HepG2 (cell line): ENCODE measurements at regions not wholly inside any gene's neighbourhood (a gene's known extent, or its start where the extent isn't known, plus 50 kb on each side); places are given as distances from the start of the nearest gene placed in this dataset.

ENCODE experiments used
- ATAC-seq: fragments of 200-7000 bp; cut with Tn5 transposase; 3 replicates; pipeline ENCODE4 v1.9.1; 2020; ENCODE audit warnings: mild to moderate bottlenecking, moderate library complexity
- BruUV-seq: library from RNA; stranded (reverse); fragments of 400-500 nt; replicated peaks from 2 replicates; lab custom pipeline; 2021; lab: Mats Ljungman, UMichigan
- CTCF ChIA-PET: fragments of 300-600 bp; formaldehyde crosslinking; extraction: SDS; loops from one replicate; lab custom pipeline; 2021; ENCODE audit warnings: low total read pairs, inconsistent platforms, low intra/inter-chr PET ratio; lab: Yijun Ruan, JAX
- POLR2A ChIA-PET: fragments of 350-600 bp; sonication (Branson Sonifier 250); formaldehyde crosslinking; loops from one replicate; lab custom pipeline; 2020; ENCODE audit warnings: antibody characterized with exemption, inconsistent platforms; lab: Yijun Ruan, JAX
- DNase-seq: peaks from one replicate; pipeline ENCODE4 v3.0.0-alpha.2; 2015; ENCODE audit warnings: low spot score
- FAIRE-seq: peaks from 3 replicates; lab custom pipeline; 2011; peaks lifted over from hg19 to GRCh38; lab: Jason Lieb, UNC
- H2AFZ ChIP-seq: one replicate; pipeline ENCODE4 v1.6.1; 2011; ENCODE audit warnings: low read length, inconsistent platforms
- H3K27ac ChIP-seq: fragments of 300-600 bp; 3 replicates; pipeline ENCODE4 v1.8.0; 2011; ENCODE audit warnings: mixed run types, mild to moderate bottlenecking, mixed read lengths, low read length, inconsistent platforms; ENCODE audit not compliant: insufficient read depth; ENCODE audit errors: extremely low read length
- H3K27me3 ChIP-seq, 2 experiments: fragments of 200-600 bp in 1 of 2; 2 replicates in 1 of 2; 3 replicates in 1 of 2; pipeline versions ENCODE4 v1.6.0 to v1.8.0; 2011; ENCODE audit warnings: low read length in 2 of 2, mild to moderate bottlenecking in 2 of 2, moderate library complexity in 2 of 2, inconsistent platforms in 1 of 2; ENCODE audit not compliant: insufficient read depth in 2 of 2, control insufficient read depth in 1 of 2
- H3K36me3 ChIP-seq, 2 experiments: fragments of 200-600 bp in 1 of 2; replicated peaks in 1 of 2; 2 replicates in 1 of 2; 3 replicates in 1 of 2; pipeline versions ENCODE4 v1.5.1 to v1.8.0; 2011; ENCODE audit warnings: low read length in 2 of 2, inconsistent platforms in 1 of 2; ENCODE audit not compliant: insufficient read depth in 2 of 2, control insufficient read depth in 1 of 2
- H3K4me1 ChIP-seq: 2 replicates; pipeline ENCODE4 v1.5.1; 2012; ENCODE audit warnings: low read length, inconsistent platforms; ENCODE audit not compliant: insufficient read depth
- H3K4me2 ChIP-seq: 2 replicates; pipeline ENCODE4 v1.6.0; 2011; ENCODE audit warnings: low read depth, low read length, inconsistent platforms
- H3K4me3 ChIP-seq, 3 experiments: fragments of 200-600 bp in 1 of 3; sonication (generic), shearing (Covaris generic) in 1 of 3; replicated peaks in 1 of 3; 2 replicates each; pipeline ENCODE4 v1.5.1; 2011 to 2016; ENCODE audit warnings: low read length in 3 of 3, inconsistent platforms in 2 of 3, low read depth in 2 of 3, mild to moderate bottlenecking in 2 of 3, control low read depth in 1 of 3, mixed read lengths in 1 of 3; ENCODE audit not compliant: insufficient read depth in 1 of 3
- H3K79me2 ChIP-seq: one replicate; pipeline ENCODE4 v1.6.1; 2011; ENCODE audit warnings: low read length, inconsistent platforms; ENCODE audit not compliant: insufficient read depth
- H3K9ac ChIP-seq: 2 replicates; pipeline ENCODE4 v1.6.0; 2011; ENCODE audit warnings: mild to moderate bottlenecking, low read depth, low read length, inconsistent platforms; ENCODE audit not compliant: insufficient read depth
- H3K9me3 ChIP-seq: 2 replicates; pipeline ENCODE4 v1.5.1; 2012; ENCODE audit warnings: mild to moderate bottlenecking, low read length
- H4K20me1 ChIP-seq: 2 replicates; pipeline ENCODE4 v1.6.0; 2011; ENCODE audit warnings: inconsistent platforms, mild to moderate bottlenecking, low read length, moderate library complexity; ENCODE audit not compliant: insufficient read depth
- ARNT ChIP-seq: fragments of 450-650 bp; IDR thresholded peaks from 2 replicates; pipeline ENCODE4 v1.6.1; 2017
- DR1 ChIP-seq: sonication (generic); formaldehyde crosslinking; IDR thresholded peaks from 2 replicates; pipeline ENCODE4 v1.8.0; 2021; ENCODE audit warnings: mild to moderate bottlenecking, missing genetic modification reagents, inconsistent platforms
- MTF1 ChIP-seq: sonication (generic); formaldehyde crosslinking; IDR thresholded peaks from 2 replicates; pipeline ENCODE4 v1.5.0; 2020; ENCODE audit warnings: missing genetic modification reagents
- NR3C1 ChIP-seq: sonication (generic); formaldehyde crosslinking; IDR thresholded peaks from 2 replicates; pipeline ENCODE4 v1.4.0; 2020; ENCODE audit warnings: missing genetic modification reagents
- RAD21 ChIP-seq: fragments of 450-650 bp; formaldehyde crosslinking; IDR thresholded peaks from 2 replicates; pipeline ENCODE4 v1.5.0; 2020; ENCODE audit warnings: mild to moderate bottlenecking
- RXRB ChIP-seq: IDR thresholded peaks from 2 replicates; pipeline ENCODE4 v1.6.1; 2016; ENCODE audit warnings: borderline replicate concordance, missing genetic modification reagents, missing compliant biosample characterization
- SMAD9 ChIP-seq: sonication (generic); formaldehyde crosslinking; IDR thresholded peaks from 2 replicates; pipeline ENCODE4 v1.5.1; 2020; ENCODE audit warnings: mild to moderate bottlenecking, missing genetic modification reagents
- SP5 ChIP-seq: IDR thresholded peaks from 2 replicates; pipeline ENCODE4 v1.6.1; 2016; ENCODE audit warnings: low read depth, borderline replicate concordance
- ZC3H13 ChIP-seq: sonication (generic); formaldehyde crosslinking; IDR thresholded peaks from 2 replicates; pipeline ENCODE4 v1.8.1; 2023; ENCODE audit warnings: mild to moderate bottlenecking, missing genetic modification reagents, moderate library complexity
- ZNF317 ChIP-seq: sonication (generic); formaldehyde crosslinking; IDR thresholded peaks from 2 replicates; pipeline ENCODE4 v1.5.0; 2020; ENCODE audit warnings: mild to moderate bottlenecking, missing genetic modification reagents
- ZNF652 ChIP-seq: IDR thresholded peaks from 2 replicates; pipeline ENCODE4 v1.6.1; 2016; ENCODE audit warnings: low read depth, borderline replicate concordance
- ZNF761 ChIP-seq: sonication (generic); formaldehyde crosslinking; conservative IDR thresholded peaks from 2 replicates; pipeline ENCODE4 v1.4.0; 2020; ENCODE audit warnings: mild to moderate bottlenecking, missing genetic modification reagents
- WGBS: methylation state at CpG from one replicate; pipeline ENCODE4 v1.1.6; 2017; ENCODE audit warnings: low lambda C conversion rate; 5-methylcytosine and 5-hydroxymethylcytosine counted together
- in situ Hi-C: cut with HindIII; loops from 2 replicates; pipeline ENCODE4 v1.10.0; 2017; ENCODE audit warnings: low pct_unique_long_range_greater_than_20kb; ENCODE audit not compliant: extremely low pct_ligation_motif_present
- intact Hi-C: fragments of 100-400 bp; cut with micrococcal nuclease; formaldehyde crosslinking; loops from one replicate; pipeline ENCODE4 v1.10.0; 2022; ENCODE audit not compliant: unreplicated experiment
- TF ChIP-seq, protein P1 (sequence below): sonication (generic); formaldehyde crosslinking; IDR thresholded peaks from 2 replicates; pipeline ENCODE4 v1.5.0; 2020; ENCODE audit warnings: missing genetic modification reagents
- TF ChIP-seq, protein P2 (sequence below): sonication (generic); formaldehyde crosslinking; IDR thresholded peaks from 2 replicates; pipeline ENCODE4 v1.4.0; 2020; ENCODE audit warnings: missing genetic modification reagents
- TF ChIP-seq, protein P3 (sequence below): sonication (generic); formaldehyde crosslinking; IDR thresholded peaks from 2 replicates; pipeline ENCODE4 v1.5.0; 2020; ENCODE audit warnings: mild to moderate bottlenecking, missing genetic modification reagents, borderline replicate concordance

DNA sequence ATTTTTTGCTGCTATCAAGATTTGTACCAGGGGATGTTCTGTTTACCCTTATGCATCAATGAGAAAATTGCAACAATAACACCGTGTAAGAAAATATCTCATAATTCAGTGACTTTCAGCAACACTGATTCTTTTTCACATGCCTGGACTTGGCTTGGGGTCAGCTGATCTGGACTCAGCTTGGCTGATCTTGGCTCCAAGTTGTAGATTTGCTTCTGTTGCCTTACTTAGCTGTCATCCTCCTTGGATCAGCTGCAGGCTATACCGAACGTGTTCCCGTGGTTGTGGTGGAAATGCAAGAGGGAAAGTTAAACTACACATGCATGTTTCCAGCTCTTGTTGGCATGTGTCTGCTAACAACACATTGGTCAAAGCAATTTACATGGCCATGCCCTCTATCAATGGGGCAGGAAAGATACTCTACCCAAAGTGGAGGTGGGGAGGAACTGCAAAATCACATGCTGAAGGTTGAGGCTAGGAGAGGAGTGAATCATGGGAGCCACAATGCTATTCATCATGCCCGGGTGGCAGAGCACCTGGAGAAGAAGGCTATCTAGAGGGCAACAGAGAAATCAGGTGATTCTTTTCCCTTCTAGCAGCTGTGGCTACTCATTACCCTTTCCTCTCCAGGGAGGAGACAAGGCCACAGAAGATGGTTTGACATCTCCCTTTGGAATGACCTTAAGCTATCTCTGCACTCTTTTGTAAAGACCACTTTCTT lies 1276.3 kb upstream of the AUTS2 start:
- Histone ChIP-seq H3K4me3 (no peak overlapping the region), H3K27me3 (no peaks in the 10 kb centered on the region), H3K9ac (no peak overlapping the region), H3K4me1 (no peaks in the 10 kb centered on the region), H2AFZ (no peak overlapping the region), H3K79me2 (no peaks in the 10 kb centered on the region), H3K27ac (no peak overlapping the region), H3K36me3 (no peaks in the 10 kb centered on the region), H3K4me2 (no peak overlapping the region), H3K9me3 (peaks cover 13% of the 10 kb centered on the region), H4K20me1 (no peaks in the 10 kb centered on the region)
- BruUV-seq = no TSS peak
- intact Hi-C loops (no loop called here), in situ Hi-C loops (no loop called here)
- no peak for FAIRE-seq
- no peak for ATAC-seq
- no peak for DNase-seq
- CTCF ChIA-PET = no interaction called here
- POLR2A ChIA-PET = no interaction called here
- WGBS = 16% methylated on average over 5 of the region's 5 CpGs
- TF ChIP-seq RXRB (CRISPR knock-in tag) = no peak
- no peak for TF ChIP-seq DR1
- no peak for TF ChIP-seq ZNF652
- TF ChIP-seq ZNF317 (CRISPR knock-in tag) = no peak
- TF ChIP-seq, protein P1, sequence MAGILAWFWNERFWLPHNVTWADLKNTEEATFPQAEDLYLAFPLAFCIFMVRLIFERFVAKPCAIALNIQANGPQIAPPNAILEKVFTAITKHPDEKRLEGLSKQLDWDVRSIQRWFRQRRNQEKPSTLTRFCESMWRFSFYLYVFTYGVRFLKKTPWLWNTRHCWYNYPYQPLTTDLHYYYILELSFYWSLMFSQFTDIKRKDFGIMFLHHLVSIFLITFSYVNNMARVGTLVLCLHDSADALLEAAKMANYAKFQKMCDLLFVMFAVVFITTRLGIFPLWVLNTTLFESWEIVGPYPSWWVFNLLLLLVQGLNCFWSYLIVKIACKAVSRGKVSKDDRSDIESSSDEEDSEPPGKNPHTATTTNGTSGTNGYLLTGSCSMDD (CRISPR knock-in tag) = no peak
- no peak for TF ChIP-seq NR3C1
- TF ChIP-seq SMAD9 (CRISPR knock-in tag) = no peak
- no peak for TF ChIP-seq SP5
- TF ChIP-seq ZC3H13 (CRISPR knock-in tag) = no peak
- no peak for TF ChIP-seq ARNT
- TF ChIP-seq ZNF761 (CRISPR knock-in tag) = no peak
- TF ChIP-seq, protein P2, sequence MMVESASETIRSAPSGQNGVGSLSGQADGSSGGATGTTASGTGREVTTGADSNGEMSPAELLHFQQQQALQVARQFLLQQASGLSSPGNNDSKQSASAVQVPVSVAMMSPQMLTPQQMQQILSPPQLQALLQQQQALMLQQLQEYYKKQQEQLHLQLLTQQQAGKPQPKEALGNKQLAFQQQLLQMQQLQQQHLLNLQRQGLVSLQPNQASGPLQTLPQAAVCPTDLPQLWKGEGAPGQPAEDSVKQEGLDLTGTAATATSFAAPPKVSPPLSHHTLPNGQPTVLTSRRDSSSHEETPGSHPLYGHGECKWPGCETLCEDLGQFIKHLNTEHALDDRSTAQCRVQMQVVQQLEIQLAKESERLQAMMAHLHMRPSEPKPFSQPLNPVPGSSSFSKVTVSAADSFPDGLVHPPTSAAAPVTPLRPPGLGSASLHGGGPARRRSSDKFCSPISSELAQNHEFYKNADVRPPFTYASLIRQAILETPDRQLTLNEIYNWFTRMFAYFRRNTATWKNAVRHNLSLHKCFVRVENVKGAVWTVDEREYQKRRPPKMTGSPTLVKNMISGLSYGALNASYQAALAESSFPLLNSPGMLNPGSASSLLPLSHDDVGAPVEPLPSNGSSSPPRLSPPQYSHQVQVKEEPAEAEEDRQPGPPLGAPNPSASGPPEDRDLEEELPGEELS (CRISPR knock-in tag) = no peak
- TF ChIP-seq MTF1 (CRISPR knock-in tag) = no peak
- no peak for TF ChIP-seq RAD21 (CRISPR knock-in tag)
- TF ChIP-seq, protein P3, sequence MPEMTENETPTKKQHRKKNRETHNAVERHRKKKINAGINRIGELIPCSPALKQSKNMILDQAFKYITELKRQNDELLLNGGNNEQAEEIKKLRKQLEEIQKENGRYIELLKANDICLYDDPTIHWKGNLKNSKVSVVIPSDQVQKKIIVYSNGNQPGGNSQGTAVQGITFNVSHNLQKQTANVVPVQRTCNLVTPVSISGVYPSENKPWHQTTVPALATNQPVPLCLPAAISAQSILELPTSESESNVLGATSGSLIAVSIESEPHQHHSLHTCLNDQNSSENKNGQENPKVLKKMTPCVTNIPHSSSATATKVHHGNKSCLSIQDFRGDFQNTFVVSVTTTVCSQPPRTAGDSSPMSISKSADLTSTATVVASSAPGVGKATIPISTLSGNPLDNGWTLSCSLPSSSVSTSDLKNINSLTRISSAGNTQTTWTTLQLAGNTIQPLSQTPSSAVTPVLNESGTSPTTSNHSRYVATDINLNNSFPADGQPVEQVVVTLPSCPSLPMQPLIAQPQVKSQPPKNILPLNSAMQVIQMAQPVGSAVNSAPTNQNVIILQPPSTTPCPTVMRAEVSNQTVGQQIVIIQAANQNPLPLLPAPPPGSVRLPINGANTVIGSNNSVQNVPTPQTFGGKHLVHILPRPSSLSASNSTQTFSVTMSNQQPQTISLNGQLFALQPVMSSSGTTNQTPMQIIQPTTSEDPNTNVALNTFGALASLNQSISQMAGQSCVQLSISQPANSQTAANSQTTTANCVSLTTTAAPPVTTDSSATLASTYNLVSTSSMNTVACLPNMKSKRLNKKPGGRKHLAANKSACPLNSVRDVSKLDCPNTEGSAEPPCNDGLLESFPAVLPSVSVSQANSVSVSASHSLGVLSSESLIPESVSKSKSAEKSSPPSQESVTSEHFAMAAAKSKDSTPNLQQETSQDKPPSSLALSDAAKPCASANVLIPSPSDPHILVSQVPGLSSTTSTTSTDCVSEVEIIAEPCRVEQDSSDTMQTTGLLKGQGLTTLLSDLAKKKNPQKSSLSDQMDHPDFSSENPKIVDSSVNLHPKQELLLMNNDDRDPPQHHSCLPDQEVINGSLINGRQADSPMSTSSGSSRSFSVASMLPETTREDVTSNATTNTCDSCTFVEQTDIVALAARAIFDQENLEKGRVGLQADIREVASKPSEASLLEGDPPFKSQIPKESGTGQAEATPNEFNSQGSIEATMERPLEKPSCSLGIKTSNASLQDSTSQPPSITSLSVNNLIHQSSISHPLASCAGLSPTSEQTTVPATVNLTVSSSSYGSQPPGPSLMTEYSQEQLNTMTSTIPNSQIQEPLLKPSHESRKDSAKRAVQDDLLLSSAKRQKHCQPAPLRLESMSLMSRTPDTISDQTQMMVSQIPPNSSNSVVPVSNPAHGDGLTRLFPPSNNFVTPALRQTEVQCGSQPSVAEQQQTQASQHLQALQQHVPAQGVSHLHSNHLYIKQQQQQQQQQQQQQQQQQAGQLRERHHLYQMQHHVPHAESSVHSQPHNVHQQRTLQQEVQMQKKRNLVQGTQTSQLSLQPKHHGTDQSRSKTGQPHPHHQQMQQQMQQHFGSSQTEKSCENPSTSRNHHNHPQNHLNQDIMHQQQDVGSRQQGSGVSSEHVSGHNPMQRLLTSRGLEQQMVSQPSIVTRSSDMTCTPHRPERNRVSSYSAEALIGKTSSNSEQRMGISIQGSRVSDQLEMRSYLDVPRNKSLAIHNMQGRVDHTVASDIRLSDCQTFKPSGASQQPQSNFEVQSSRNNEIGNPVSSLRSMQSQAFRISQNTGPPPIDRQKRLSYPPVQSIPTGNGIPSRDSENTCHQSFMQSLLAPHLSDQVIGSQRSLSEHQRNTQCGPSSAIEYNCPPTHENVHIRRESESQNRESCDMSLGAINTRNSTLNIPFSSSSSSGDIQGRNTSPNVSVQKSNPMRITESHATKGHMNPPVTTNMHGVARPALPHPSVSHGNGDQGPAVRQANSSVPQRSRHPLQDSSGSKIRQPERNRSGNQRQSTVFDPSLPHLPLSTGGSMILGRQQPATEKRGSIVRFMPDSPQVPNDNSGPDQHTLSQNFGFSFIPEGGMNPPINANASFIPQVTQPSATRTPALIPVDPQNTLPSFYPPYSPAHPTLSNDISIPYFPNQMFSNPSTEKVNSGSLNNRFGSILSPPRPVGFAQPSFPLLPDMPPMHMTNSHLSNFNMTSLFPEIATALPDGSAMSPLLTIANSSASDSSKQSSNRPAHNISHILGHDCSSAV = no peak
